ENCODE measurements at regions not wholly inside any gene's neighbourhood (a gene's known extent, or its start where the extent isn't known, plus 50 kb on each side); places are given as distances from the start of the nearest gene placed in this dataset.

DNA sequence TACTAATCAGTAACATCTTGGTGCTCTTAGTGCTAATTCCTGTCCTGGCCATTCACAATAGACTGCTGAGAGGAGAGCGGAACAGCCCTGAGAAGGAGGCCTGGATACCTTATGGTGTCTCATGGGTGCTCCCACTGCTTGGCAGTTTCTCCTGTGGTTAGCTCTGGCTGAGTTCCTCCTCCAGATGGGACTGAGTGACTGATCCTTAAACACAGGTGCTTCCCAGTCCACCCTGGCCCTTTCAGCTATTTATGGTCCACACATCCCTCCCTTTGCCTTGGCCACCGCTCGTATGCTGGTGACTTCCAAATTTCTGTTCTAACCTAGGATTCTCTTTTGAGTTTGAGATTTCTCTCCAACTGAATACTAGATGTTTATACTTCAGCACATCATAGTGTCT is 157.0 kb upstream of the CACNA1E start:
- H3K4me3 ChIP-seq (ENCODE audit: low read depth in 1 of 2, low read length in 1 of 2): no peak overlapping the region
- no peaks in the 10 kb centered on the region for H3K9me3 ChIP-seq
- H3K27ac ChIP-seq: no peak overlapping the region
- H3K27me3 ChIP-seq: peaks cover 22% of the 10 kb centered on the region
- no peaks in the 10 kb centered on the region for H3K4me1 ChIP-seq (ENCODE audit: control insufficient read depth in 1 of 2, insufficient read depth in 1 of 2, low read depth in 1 of 2, low read length in 1 of 2)
- TF ChIP-seq CTCF (IDR thresholded peaks at IDR 0.05): no peak
- H3K36me3 ChIP-seq: no peaks in the 10 kb centered on the region

- Histone ChIP-seq H3K9me3 (no peaks in the 10 kb centered on the region), H3K27me3 (peaks cover 13% of the 10 kb centered on the region), H3K36me3 (no peaks in the 10 kb centered on the region), H3K27ac (no peak overlapping the region), H3K4me3 (ENCODE audit: low read depth in 1 of 2, low read length in 1 of 2) (no peak overlapping the region), H3K4me1 (ENCODE audit: control insufficient read depth in 1 of 2, insufficient read depth in 1 of 2, low read depth in 1 of 2, low read length in 1 of 2) (no peaks in the 10 kb centered on the region)
- TF ChIP-seq CTCF (IDR thresholded peaks at IDR 0.05): no peak
Measured at GRCh38 chr1:181327796-181328195, 155.5 kb upstream of the CACNA1E start.

- Histone ChIP-seq H3K4me1 (ENCODE audit: control insufficient read depth in 1 of 2, insufficient read depth in 1 of 2, low read depth in 1 of 2, low read length in 1 of 2) (no peaks in the 10 kb centered on the region), H3K27me3 (no peaks in the 10 kb centered on the region), H3K9me3 (no peaks in the 10 kb centered on the region), H3K27ac (no peak overlapping the region), H3K4me3 (ENCODE audit: low read depth in 1 of 2, low read length in 1 of 2) (no peak overlapping the region), H3K36me3 (no peaks in the 10 kb centered on the region)
- no peak for TF ChIP-seq CTCF (IDR thresholded peaks at IDR 0.05)
Measured at GRCh38 chr1:181334724-181335123, 148.6 kb upstream of the CACNA1E start.

DNA sequence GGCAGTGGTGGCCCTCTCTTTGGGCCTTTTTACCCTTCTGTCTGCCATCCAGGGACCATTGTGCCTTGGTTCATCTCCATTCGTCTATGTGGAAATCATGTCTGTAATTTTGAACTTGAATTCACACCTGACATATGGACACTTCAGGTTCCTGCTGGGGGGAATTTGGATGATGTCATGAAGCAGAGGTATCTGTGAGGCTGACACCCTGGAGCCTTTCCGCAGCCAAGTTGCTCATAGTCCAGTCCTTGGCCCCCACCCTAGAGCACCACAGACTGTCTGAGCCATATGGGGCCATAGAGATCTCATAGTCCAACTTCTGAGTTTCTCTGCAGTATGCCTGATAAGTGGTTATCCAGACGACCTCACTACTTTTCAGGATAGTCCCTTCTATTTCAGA is 147.7 kb upstream of the CACNA1E start:
- Histone ChIP-seq H3K9me3 (no peaks in the 10 kb centered on the region), H3K36me3 (no peaks in the 10 kb centered on the region), H3K4me3 (ENCODE audit: low read depth in 1 of 2, low read length in 1 of 2) (no peak overlapping the region), H3K27me3 (peaks cover under 1% of the 10 kb centered on the region), H3K4me1 (ENCODE audit: control insufficient read depth in 1 of 2, insufficient read depth in 1 of 2, low read depth in 1 of 2, low read length in 1 of 2) (no peaks in the 10 kb centered on the region), H3K27ac (no peak overlapping the region)
- TF ChIP-seq CTCF (IDR thresholded peaks at IDR 0.05): no peak

DNA sequence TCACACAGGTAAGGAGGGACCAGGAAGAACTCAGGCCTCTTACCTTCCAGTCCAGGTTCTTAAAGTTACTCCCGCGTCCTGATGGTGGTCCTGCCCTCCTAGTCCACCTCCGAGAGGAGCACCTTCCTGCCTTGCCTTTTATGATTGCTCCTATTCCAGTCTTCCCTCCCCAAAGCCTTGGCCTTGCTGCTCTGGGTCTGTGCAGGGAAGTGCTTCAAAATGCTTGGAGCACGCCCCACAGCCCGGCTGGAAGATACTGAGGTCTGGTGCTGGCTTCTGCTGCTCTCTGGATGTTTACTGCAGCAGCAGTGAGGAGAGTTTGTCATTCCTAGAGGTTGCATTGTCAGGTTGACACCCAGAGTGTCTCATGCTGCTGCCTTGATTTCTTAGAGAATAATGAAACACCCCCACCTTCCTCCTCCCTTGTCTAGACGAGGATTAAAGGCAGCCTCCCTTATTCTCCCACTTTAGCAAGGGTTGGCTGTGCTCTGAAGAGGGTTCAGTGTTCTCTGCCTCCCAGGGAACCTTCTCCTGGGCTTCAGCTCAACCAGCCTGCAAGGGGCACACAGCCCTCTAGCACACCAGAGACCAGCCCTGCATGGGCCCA is 142.2 kb upstream of the CACNA1E start:
- no peak overlapping the region for H3K27ac ChIP-seq
- peaks cover 9% of the 10 kb centered on the region for H3K27me3 ChIP-seq
- no peaks in the 10 kb centered on the region for H3K9me3 ChIP-seq
- no peak for TF ChIP-seq CTCF (IDR thresholded peaks at IDR 0.05)
- H3K4me3 ChIP-seq (ENCODE audit: low read depth in 1 of 2, low read length in 1 of 2): no peak overlapping the region
- H3K4me1 ChIP-seq (ENCODE audit: control insufficient read depth in 1 of 2, insufficient read depth in 1 of 2, low read depth in 1 of 2, low read length in 1 of 2): no peaks in the 10 kb centered on the region
- no peaks in the 10 kb centered on the region for H3K36me3 ChIP-seq

DNA sequence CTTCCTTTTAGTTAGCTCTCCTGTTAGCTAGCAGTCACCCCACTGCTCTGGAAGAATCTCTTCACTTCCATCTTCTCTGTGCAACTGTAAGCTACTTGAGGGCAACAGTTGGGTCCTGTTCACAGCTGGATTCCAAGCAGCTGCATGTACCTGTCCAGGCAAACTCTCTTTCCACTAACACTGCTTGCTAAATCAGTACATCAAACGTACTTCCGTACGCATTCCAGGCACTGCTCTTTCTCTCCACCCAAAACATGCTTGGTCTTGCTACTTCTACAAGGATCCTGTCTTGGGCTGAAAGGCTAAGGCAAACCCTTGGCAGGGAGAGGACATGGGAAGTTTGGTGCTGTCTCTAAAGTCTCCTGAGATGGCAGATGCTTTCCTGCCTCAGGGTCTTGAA is 139.2 kb upstream of the CACNA1E start:
- Histone ChIP-seq H3K4me3 (ENCODE audit: low read depth in 1 of 2, low read length in 1 of 2) (no peak overlapping the region), H3K27me3 (peaks cover 9% of the 10 kb centered on the region), H3K36me3 (no peaks in the 10 kb centered on the region), H3K27ac (no peak overlapping the region), H3K9me3 (no peaks in the 10 kb centered on the region), H3K4me1 (ENCODE audit: control insufficient read depth in 1 of 2, insufficient read depth in 1 of 2, low read depth in 1 of 2, low read length in 1 of 2) (no peaks in the 10 kb centered on the region)
- no peak for TF ChIP-seq CTCF (IDR thresholded peaks at IDR 0.05)
